GM18498 (cell line): ENCODE measurements at regions not wholly inside any gene's neighbourhood (a gene's known extent, or its start where the extent isn't known, plus 50 kb on each side); places are given as distances from the start of the nearest gene placed in this dataset.

Experiments
- ATAC-seq: cut with Tn5 transposase; IDR thresholded peaks from one replicate; pipeline ENCODE4 v1.9.1; 2021; ENCODE audit warnings: mild to moderate bottlenecking, moderate library complexity; ENCODE audit not compliant: unreplicated experiment

DNA sequence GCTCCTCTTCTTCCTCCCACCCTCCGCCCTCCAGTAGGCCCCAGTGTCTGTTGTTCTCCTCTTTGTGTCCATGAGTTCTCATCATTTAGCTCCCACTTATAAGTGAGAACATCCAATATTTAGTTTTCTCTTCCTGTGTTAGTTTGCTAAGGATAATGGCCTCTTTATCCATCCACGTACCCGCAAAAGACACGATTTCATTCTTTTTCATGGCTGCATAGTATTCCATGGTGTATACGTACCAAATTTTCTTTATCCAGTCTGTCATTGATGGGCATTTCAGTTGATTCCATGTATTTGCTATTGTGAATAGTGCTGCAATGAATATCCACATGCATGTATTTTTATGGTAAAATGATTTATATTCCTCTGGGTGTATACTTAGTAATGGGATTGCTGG, 82.2 kb downstream of the COPS8 start:
- no peak for ATAC-seq

DNA sequence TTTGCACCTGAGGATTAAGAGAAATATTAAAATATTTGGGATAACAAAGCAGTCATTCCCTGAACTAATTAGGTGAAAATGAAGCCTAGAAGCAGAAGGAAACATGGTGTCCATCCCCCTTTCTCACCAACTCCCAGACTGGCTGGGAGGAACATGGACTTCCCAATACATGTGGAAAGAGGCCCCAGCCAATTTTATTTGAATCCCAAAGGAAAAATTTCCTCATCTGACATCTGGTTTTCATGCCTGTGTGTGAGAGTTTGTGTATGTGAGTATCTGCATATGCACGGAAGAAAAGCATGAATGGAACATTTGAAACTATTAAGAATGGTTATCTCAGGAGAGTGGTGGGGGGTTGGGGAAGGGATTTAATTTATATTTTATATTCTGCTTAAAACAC, 84.3 kb downstream of the COPS8 start:
- ATAC-seq: no peak

DNA sequence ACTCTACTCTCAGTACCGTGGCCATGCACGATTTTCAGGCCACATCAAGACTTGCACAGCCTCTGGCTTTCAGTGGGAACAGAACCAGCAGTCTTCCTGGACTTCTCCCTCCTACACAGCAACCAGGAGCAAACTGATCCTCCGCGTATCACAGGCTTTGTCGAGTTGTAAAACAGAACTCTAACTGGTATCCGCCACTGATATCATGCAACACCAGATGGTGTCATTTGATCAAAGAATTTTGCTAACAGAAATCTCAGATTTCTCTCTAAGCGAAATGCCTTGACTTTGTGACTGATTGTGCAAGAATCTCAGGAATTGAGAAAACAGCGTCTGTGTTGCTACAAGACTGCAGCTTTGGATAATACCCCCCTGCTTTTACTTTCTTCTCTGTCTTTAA, 85.7 kb downstream of the COPS8 start:
- no peak for ATAC-seq

DNA sequence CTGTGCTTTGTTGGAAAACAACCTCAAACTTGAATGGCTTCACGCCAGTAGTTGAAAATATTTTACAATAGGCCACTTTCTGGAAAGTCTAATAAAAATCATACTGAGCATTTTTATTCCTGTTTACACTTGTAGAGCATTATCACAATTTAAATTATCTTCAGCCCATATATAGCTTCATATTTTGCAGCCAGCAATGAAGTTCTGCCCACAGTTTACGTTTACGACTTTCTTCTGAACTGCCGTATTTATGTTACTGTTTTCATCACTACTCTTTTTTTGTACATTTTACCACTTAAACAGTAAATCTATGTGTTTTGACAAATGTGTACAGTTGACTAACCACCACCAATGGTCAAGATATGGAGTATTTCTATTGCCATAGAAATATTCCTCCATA, 86.2 kb downstream of the COPS8 start:
- no peak for ATAC-seq

DNA sequence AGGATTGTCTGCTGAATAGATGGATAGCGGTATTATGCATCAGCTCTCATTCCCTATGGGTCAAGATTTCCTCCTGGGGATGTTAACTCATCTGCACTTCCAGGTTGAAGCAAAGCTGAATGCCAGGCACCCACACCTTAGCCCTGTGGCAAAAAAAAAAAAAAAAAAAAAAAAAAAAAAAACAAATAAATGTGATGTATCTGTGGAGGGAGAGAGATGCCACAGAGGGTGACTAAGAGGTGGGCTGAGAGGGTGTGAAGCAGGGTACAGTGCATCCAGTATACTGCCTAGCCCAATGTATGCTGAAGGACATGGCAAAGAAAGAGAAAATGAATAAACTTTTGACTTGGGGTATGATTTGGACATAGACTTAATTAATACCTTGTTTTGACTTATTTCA, 91.4 kb downstream of the COPS8 start:
- no peak for ATAC-seq

DNA sequence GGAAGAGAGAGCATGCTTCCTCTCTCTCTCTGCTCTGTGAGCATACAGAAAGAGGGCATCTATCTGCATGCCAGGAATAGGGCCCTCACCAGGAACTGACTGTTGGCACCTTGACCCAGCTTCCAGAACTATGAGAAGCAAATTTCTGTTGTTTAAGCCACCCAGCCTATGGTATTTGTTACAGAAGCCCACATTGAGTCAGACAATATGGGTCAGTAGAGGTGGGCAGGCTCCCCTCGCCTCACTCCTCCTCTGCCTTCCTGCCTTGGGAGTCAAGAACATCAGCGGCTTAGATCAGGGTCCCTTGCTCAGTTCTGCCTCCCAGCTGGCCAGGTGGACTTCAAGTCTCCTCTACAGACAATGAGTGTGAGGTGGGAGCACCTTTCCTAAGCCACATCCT, 92.3 kb downstream of the COPS8 start:
- no peak for ATAC-seq

DNA sequence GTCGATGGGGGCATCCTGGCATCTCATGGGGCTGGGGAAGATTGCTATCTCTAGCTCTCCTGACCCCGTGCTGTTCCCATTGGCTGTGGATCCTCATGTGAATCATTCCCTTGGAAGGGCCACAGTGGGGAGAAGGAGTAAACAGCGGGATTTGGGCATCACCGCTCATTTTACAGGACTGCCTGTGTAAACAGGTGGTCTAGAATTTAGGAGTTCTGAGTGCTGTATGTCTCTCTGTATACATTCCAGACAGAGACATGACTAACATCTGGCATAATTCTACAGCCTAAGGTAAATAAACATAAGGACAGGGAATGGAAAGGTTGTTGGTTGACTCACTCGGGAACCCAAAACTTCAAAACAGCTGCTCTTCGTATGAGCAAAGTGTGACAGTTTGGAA, 92.7 kb downstream of the COPS8 start:
- ATAC-seq: no peak

DNA sequence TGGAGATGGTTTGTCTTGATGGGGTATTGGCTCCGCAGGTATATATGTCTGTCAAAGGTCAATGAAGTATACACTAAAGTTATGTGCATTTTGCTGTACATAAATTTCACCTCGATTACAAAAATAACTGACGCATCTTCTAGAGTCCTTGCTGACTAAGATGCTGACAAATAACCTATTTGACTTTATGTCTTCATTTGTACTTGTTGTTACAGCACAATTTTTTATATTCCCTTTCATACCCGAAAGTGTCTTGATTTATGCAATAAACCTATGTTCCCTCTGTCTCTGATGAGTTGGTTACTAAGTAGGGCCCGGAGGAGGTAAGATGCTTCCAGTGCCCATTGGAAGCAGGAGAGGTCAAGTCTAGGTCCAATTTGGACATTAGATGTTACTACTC, 93.5 kb downstream of the COPS8 start:
- no peak for ATAC-seq

DNA sequence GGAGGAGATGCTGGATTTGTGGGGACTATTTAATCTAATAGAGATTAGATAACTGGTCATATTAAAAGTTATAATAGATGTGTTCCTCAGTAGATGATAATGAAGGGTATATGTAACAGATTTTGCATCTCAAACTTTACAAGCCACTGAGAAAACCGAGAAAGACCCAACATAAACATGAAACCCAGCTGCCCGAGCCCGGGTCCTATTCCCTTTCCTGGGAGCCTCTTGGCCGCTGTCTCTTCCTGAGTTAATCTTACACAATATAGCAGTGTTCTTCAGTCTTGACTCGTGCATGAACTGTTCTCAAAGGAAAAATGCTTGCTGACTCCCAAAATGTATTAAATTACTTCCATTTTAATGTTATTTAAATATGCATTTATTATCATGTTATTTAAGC, 94.5 kb downstream of the COPS8 start:
- no peak for ATAC-seq

DNA sequence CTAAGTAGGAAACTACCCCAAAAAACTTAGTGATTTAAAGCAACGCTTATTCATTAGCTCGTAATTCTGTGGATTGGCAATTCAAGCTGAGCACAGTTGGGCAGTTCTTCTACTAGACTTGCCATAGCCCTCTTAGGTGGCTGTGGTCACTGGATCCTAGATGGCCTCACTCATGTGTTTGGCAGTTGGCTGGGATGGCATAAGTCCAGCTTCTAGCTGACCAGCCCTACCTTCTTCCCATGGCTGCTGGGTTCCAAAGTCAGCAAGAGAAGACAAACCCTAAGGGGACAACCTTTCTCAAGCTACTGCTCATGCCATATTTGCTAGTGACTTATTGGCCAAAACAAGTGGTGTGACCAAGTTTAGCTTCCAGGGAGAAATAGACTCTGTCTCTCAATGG, 95.3 kb downstream of the COPS8 start:
- no peak for ATAC-seq

DNA sequence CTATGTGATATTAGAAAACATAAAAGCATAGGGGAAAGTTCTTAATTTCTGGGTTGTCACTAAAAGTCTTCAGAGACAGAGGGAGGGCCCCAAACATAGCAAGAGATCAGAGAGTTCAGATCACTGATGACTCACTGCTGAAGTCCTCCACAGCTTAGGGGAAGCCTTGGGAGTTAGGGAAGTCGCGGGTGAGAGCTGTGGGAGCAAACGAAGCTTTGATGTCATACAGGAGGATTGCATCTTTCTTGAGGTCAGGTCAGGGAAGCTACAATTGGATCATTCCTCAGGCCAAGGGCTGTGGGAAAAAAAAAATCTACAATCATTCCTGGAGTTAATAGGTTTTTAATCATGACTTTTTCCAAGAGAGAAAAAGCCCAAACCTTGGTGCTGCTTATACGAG, 96.2 kb downstream of the COPS8 start:
- no peak for ATAC-seq

DNA sequence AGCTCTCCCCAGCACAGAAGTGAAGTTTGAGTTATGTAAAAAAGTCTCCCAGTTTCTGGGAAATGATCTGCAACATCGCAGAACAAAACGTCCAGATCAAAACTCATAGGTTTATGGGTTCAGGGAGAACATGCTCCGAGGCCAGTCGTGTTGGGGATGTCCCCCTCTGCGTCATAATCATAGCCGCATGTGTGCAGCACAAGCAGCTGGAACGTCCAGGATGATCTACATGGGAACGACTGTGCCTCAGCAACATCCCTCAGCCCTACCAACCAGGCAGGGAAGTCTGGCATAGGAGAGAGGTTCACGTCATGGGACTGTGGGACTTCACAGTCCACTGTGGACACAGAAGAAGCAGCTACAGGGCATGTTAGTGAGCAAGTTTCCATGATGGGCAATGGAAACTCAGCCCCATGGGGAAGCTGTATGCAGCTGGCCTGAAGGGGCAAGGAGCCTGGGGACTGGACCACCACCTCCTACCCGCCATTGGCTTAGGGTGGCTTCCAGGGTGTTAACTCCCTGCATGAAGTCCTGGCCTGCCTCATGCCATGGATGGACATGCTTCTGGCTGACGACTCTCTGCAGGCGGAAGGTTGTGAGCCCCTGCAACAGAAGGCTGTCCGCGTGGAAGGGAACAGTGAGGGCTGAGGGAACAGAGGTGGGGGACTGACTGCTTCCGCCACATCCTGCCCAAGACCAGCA, 96.9 kb downstream of the COPS8 start:
- ATAC-seq: no peak

DNA sequence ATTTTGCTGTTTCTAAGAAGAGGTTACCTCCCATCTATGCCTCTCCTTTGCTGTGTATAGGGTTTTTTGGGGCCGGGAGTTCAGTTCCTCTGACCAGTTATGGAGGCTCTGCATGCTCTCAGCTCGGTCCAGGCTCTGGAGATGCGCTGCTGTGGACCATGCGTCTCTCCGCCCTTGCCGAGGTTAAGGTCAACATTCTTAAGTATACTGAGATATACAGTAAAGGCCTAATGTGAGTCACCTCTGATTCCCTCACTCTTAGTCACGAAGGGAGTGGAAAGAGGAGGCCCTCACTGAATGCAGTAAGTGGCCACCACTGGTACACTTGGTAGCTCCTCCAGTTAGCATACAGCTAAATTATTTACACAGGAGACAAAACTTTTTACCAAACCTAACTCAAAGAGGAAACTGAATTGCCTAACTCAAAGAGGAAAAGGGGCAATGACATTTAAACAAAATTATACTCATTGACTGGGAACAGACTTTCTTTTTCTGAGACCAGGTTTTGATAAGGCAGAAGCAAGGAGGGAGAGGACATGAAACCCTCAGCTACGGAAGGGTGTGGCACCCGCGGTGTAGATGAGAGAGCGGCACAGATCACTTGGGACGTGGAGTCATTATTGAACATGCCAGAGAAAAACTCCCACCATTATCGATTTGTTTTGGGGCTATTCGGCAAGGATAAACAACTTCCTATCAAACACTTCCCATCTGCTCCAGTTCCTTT, 98.7 kb downstream of the COPS8 start:
- ATAC-seq: no peak

DNA sequence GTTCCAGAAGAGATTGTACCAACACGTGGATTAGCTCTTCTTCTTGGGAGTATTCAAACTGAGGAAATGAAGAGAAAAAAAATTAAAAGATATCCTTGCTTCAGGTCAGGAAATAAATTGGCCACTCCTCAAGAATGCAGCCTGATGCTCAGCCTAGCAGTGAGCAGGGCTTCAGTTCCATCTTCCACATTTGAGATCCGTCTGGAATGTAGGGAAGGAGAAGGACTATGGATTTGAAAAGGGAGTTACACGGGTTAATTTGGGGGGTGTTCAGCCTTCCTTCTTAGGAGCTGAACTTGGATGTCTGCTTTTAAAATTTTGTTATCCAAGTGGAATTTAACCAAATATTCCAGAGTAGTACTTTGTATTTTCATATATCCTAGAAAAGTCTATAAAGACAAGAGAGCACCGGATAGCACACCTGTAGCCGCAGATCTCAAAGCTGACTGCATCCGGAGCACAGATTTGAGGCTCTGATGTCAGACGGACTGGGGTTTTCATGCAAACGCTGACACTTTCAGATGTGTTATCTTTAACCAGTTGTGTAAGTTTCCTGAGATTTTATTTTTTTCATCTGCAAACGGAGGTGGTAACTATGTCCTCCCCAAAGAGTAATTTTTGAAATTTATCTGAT, 99.3 kb downstream of the COPS8 start:
- no peak for ATAC-seq

DNA sequence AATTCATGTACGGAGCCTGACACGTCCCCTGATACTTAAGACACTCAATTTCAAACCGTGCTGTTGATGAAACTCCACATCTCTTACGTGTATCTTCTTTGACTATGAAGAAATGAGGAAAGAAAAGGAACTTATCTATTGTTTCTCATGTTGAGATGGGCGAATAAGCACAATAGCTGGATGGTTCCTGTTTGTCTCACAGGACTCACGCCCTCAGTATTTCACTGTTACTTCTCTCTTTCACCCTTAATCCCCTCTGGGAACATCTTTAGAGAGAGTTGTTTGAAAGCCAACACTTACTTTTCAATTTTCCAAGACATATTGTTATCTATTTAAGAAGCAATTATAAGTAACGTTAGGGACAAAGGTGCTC, 99.8 kb downstream of the COPS8 start:
- no peak for ATAC-seq

DNA sequence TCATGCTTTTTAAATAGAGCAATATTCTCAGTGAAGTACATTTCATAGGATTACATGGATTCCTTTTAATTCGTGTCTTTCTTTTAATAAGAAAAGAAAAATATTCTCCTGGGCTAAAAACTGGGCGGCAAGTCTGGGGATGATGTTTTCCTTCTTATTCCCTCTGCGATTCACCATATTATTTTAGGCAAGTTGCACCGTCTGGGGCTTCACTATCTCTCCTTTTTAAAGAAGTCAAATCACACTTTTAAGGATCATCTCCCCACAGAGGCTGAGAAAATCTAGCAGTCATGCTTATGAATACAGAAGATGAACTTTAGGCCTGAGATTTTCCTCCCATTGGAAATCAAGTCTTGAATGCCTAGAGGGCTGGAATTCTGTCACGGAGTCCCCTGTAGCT, 104.1 kb downstream of the COPS8 start:
- no peak for ATAC-seq

DNA sequence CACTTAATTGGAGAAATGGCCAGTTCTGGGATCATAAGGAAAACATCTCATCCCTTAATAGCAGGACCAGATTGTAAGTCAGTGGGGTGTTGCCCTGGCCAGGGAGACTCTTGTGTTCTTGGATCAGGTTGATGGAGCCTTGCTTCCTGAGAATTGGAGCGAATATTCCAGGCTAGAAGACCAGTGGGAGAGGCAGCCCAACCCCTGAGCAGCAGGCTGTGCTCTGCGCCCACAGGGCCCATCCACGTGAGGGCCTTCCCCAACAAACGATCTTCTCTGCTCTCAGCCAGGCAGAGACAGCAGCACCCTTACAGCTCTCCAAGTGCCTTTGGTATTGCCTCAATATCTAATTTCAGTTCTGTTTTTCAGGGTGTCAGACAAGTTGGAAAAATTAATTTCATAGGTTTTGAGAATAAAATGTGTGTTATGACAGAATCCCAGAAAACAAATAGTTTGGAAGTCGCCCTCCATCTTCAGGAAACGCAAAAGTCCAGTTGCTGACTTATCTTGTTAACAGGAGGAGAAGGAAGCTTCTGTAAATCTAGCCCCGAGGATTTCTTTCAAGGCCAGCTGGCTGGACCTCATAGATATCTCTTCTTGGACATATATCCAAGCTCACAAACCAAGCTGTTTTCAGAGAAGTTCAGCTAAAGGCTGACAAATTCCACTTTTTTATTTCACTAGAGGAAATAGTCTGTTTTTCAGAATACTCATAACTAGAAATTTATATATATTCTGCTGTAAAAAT, 105.5 kb downstream of the COPS8 start:
- ATAC-seq: no peak

DNA sequence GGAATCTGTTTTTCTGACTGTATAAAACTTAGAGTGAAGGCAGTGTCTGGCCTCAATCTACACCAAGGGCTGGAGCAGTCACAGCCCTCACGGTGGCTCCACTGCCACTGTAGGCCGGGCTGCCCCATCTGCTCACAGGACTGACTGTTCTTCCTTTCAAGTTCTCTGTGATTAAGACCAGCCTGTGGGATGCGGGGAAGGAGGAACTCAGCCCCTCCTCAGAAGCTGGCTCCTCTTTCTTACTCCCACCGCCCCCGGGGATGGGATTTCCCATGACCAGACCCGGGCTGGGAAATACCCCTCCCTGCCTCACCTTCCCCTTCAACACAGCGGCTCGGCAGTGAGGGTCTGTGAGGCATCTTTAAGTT, 106.0 kb downstream of the COPS8 start:
- ATAC-seq: no peak

DNA sequence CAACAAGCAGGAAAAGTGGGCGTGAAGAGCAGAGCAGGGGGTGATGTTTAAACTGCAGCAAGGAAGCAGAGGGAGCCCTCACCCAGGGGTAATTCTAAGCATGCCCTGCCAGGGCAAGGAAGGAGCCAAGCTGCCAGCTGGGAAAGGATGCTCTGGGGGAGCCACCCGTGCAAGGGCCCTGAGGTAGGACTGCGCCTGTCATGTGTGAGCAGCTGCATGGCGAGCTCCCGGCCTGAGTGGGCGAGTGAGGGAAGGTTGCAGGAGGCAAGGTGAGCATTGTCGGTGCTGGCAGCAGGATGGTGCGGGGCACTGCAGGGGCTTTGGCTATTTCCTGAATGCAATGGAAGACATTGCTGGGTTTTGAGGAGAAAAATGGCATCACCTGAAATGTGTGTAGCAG, 107.2 kb downstream of the COPS8 start:
- ATAC-seq: no peak

DNA sequence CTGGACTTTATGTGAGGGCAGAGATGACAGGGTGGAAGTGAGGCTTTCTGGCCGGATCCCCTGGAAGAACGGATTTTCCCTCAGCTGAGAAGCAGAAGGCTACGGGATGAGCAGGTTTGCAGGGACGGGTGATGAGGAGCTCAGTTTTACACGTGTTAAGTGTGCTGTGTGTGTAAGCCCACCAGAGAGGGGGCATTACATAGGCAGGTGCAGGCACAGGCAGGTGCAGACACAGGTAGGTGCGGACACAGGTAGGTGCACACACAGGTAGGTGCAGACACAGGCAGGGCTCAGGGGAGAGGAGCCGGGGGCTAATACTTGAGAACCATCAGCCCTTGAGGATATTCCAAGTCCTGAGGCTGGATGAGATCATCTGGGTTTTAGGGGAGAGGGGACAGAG, 107.7 kb downstream of the COPS8 start:
- no peak for ATAC-seq

DNA sequence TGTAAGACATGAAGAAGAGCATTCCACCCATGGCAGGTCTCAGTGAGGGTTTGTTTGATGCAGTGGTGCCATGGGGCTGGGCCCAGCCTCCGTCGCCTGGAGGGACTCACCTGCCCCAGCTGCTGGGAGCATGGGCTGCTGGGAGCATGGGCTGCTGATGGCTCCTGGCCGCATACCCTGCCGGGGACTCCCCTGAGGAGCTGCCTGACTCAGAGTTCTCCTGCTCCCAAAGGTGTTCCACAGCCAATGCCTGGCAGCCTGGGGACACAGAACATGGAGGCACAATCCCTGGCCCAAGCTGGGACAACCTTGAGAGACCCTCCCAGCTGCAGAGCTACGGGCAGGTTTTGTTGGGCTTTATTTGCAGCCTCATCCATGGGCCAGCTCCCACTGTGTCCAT, 108.4 kb downstream of the COPS8 start:
- no peak for ATAC-seq

DNA sequence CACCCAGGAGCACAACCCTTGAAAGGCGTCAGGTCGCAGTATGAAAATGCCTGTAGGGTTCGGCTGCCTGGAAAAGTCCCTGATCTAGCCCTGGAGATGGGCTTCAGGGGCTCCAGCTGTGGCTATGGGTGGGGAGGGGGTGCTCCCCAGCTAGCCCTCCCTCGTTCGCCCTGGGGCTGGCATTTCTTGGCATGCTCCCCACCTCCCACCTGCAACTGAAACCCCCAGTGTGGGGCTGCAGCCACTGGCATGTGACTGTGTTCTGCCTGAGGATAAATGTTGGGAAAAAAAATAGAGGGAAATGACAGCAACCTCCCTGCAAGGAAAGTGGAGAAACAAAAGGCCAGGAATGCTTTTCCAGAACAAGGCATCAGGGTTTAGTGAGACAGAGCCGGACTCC, 109.2 kb downstream of the COPS8 start:
- no peak for ATAC-seq
